ENCODE measurements at regions not wholly inside any gene's neighbourhood (a gene's known extent, or its start where the extent isn't known, plus 50 kb on each side); places are given as distances from the start of the nearest gene placed in this dataset.

GRCh38 chr1:72724951-72725861, 442.9 kb upstream of the NEGR1 start:
- no peak for DNase-seq

- no peak for DNase-seq
Observed at GRCh38 chr1:72705921-72706320, 423.6 kb upstream of the NEGR1 start.

- DNase-seq = no peak
Observed at GRCh38 chr1:72704841-72705477, 422.6 kb upstream of the NEGR1 start.

DNA sequence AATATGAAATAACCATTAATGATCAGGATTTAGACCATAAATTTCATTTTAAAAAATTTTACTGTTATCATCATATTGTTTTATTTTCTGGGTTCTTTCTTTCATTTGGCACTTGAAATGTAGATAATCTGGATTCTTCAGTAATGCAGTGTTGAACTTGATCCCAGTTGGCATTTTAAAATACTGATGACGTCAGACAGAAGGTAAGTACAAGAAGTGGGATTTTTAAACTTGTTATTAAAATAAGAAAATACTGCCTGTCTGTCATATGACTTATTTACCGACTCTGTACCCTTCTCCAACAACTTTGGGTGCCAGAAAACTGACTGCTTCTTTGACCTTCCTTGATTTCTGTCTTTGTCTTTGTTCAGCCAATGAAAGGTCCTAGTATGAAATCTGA, 415.1 kb upstream of the NEGR1 start:
- no peak for DNase-seq

DNA sequence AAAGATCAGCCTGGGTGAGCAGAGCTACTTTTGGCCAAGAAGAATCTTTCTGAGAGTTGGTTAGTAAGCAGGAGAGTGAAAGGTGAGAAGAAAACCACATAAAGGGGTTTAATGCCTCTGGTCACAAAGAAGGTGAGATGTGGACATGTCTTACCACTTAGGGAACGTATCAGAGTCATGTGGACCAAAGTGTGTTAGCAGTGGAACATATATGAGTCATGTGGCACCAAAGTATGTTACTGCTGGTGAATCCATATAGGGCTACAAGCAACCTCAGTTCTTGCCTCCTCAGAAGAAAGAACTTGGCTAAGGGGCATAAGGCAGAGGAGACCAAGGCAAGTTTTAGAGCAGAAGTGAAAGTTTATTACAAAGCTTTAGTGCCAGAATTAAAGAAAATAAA, 411.6 kb upstream of the NEGR1 start:
- DNase-seq = no peak

GRCh38 chr1:72693376-72693775, 411.0 kb upstream of the NEGR1 start:
- DNase-seq = no peak

DNA sequence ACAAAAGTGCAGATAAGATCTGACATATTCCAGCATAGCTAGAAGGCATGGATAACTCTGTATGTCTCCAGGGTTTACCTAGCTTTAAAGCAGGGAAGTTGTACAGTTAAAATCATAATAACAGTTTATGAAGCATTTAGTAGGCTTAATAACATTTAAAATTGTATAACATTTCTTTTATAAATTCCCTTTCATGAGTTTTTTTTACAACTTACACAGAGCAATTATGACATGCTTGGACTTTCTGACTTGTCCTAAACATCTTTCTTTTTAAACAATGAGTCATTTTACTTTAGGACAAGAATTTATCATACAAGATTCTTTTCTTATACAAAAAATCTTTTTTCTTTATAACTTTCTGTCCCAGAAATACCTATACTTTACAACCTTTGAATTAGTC, 408.5 kb upstream of the NEGR1 start:
- no peak for DNase-seq

GRCh38 chr1:72678683-72679082, 396.3 kb upstream of the NEGR1 start:
- no peak for DNase-seq

DNA sequence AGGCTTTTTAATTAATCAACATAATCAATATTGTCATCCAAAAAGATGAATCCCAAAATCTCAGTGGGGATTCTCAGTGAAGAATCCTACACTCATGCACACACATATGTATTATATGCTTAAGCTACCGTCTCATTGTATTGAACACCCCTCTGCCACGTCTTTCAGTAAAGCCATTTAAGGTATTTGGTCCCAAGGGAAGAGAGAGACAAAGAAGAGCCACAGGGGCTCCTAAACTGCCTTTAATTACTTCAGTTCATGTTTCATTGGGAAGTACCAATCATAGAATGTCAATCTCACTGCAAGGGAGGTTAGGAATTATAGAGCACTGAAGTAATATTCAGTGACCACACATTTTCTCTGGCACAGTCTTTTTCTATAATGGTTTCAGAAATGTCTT, 388.6 kb upstream of the NEGR1 start:
- no peak for DNase-seq

GRCh38 chr1:72662918-72663317, 380.6 kb upstream of the NEGR1 start:
- DNase-seq = no peak

DNA sequence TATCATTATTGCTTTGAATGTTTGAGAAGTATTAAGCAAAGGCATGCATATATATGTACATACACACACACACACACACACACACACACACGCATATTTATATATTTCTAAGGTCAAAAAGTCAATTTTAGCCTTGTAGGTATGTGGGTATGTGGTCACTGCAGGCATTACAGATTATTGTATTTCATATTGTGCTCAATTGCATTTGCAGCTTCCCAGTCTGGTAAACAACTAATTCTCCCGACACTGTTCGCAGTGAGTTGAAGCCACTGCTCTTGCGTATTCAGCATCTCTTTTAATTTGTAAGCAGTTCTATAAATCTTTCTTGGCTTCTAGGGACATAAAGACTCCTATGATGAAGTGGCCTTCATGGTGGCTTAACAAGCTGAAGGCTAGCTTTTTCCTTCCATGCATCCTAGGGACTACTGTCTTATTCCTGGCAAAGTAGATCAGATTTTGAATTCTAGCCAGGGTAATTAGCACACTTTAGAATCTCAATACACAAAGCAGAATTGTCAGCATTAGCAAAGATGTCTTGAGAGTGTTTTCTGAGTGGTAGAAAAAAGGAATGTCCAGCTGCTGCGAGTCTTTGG, 368.6 kb upstream of the NEGR1 start:
- no peak for DNase-seq

DNA sequence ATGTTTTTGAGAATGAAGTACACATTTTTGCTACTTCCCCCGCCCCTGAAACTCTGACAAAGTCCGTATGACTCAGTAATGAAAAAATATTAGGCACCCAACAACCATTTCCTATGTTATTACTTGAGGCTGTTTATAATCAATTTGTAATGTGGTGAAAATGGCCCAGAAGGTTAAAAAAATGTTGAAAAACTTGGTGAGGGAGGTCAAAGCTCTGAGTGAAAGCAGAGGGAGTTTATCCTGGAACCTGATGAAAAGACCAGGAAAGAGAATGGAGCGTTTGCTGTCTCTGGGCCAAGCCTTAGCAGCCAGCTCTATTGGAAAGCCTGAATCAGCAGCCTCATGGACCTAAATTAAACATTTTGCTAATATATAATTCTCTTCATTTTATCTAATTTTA, 367.7 kb upstream of the NEGR1 start:
- DNase-seq = no peak

- DNase-seq = no peak
Observed at GRCh38 chr1:72649211-72649888, 367.0 kb upstream of the NEGR1 start.

GRCh38 chr1:72648465-72648864, 366.1 kb upstream of the NEGR1 start:
- DNase-seq = no peak

DNA sequence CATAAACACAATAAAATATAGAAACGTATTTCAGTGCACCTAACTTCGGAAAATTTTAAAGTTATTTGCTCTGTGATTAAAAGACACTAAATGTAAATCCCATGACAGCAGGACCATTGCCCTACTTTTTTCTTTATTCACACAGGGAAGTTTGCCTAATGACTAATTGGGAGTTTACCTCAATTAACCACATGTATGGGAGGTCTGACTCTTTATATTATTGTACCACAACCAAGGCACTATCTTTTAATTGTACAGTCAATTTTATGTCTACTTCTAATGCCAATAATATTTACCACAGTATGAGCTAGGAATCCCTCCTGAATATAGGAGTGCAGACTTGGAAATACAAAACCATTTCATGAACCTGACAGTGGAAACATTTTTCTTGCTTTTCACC, 360.8 kb upstream of the NEGR1 start:
- DNase-seq = no peak

DNA sequence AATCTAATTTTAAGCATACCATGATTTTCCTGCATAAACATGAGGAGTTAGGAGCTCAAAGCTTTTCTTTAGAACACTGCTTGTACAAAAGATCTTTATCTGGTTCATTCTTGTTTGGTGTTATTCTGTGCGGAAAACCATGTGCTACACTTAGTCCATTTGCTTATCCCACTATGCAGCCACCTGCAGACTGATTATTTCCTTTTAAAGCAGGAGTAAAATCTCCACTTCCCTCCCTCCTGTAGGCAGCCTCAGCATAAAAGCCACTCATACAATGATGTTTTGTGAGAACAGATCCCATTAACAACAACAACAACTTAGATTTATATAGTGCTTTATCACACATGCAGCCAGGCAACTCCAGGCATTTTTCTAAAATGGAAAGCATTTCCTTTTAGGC, 355.3 kb upstream of the NEGR1 start:
- DNase-seq = no peak

DNA sequence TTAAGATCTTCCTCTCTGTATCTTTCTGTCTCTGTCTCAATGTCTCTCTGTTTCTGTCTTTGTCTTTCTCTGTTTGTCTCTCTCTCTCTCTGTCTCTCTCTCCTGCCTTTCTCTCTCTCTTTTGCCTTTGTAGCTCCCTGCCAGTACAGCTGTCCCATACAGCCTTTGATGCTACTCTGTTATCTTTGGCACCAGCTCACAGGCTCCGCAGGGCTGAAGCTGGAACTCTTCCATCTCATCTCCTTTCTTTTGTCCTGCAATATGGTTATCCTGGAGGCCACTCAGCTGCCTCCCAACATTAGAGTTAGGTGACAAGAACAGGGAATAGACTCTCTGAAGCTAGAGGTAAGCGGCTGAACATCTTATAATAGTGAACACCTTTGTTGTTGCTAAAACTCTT, 354.3 kb upstream of the NEGR1 start:
- no peak for DNase-seq

DNA sequence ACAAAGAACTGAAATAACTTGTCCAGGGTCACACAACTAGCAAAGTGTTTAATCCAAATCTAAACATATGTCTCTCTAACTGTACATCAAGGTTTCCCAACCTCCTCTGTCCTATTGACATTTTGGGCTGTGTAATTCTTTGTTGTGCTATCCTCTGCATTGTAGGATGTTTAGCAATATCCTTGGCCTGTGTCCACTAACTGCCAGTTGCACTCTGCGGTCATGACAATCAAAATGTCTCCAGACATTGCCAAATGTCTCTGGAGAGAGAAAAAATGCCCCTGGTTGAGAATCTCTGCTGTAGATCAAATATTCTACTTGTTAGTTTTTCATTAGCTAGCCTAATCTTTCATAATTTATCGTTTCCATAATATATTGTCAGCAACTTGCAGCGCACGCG, 353.4 kb upstream of the NEGR1 start:
- no peak for DNase-seq

- DNase-seq = no peak
Observed at GRCh38 chr1:72634946-72635345, 352.6 kb upstream of the NEGR1 start.

DNA sequence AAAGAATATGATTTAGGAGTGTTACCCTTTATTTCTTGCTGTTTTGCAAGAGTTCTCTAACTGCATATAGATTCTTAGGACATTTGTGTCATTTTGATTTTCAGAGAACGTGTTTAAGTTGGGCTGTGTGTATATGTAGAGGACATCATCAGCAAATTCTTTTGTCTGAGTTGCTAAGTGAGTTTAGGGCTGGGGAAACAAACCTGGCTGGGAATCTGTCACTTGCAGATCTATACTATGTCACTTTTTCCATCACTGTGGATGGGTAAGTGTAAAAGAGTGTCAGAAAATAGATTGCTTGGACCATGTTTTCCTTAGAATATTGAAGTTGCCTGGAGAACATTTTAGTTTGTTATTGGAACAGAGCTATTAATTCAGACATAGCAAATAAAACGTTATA, 349.1 kb upstream of the NEGR1 start:
- no peak for DNase-seq

DNA sequence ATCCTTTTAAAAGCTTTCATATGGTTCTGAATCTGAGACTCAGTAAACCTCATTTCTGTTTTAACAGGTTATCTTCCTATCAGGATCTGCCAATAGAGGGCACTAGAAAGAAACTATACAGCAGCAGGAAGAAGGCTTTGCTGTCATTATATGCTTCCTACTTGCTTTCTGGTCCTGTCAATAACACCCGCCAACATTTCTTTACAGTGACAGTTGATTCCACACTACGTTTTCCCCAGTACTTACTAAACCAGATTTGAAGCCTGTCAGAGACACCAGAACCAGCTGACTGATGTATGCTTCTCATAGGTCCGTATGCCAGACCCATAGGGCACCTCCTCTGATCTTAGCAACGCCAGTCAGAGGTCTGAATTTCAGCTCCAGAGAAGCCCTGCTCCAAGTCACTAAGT, 341.0 kb upstream of the NEGR1 start:
- DNase-seq = peak; percentile 36

DNA sequence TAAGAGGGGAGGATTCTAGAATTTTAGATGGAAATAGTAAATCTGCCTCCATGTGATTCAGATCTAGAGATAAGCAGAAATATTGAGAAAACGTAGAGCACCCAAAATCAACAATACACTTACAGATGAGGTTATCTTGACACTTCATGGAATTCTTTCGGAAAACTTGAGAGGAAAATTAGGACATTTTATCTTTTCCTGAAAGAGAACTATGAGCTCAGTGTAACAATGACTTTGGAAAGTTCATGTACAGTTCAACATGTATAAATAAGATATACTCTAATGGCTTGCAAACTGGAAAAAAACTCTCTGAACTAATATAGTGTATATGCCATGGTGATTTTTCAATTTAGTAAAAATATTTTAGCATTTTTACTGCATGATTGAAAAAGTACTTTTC, 338.1 kb upstream of the NEGR1 start:
- DNase-seq = no peak

- DNase-seq = no peak
Observed at GRCh38 chr1:72606216-72606810, 324.0 kb upstream of the NEGR1 start.
